WTC11 (cell line): ENCODE measurements at regions not wholly inside any gene's neighbourhood (a gene's known extent, or its start where the extent isn't known, plus 50 kb on each side); places are given as distances from the start of the nearest gene placed in this dataset.

Experiments used
- ATAC-seq: fragments of 200-7000 bp; cut with Tn5 transposase; 2 replicates; pipeline ENCODE4 v1.10.0; 2021; ENCODE audit warnings: mild to moderate bottlenecking, moderate library complexity
- CTCF ChIA-PET: fragments of 300-600 bp; sonication (Branson Sonifier 250); formaldehyde crosslinking; loops from one replicate; lab custom pipeline; 2021; ENCODE audit warnings: antibody characterized with exemption; lab: Charles Lee
- POLR2A ChIA-PET: fragments of 350-600 bp; sonication (Branson Sonifier 250); formaldehyde crosslinking; loops from one replicate; lab custom pipeline; 2021; ENCODE audit warnings: antibody characterized with exemption; lab: Charles Lee
- DNase-seq: peaks from one replicate; pipeline ENCODE4 v3.0.0; 2021; ENCODE audit warnings: low spot score
- H3K27ac Mint-ChIP-seq: 2 replicates; pipeline ENCODE4 v1.8.0; 2021; ENCODE audit warnings: mixed read lengths
- H3K27me3 Mint-ChIP-seq: 2 replicates; pipeline ENCODE4 v1.8.0; 2021; ENCODE audit warnings: low read depth, mild to moderate bottlenecking, moderate library complexity, mixed read lengths
- H3K36me3 Mint-ChIP-seq: 2 replicates; pipeline ENCODE4 v1.8.0; 2021; ENCODE audit warnings: mixed read lengths
- H3K4me1 Mint-ChIP-seq: 2 replicates; pipeline ENCODE4 v1.8.0; 2022; ENCODE audit warnings: mixed read lengths
- H3K4me3 Mint-ChIP-seq: 2 replicates; pipeline ENCODE4 v1.8.0; 2021; ENCODE audit warnings: mild to moderate bottlenecking, moderate library complexity, mixed read lengths
- H3K9me3 Mint-ChIP-seq: 2 replicates; pipeline ENCODE4 v1.8.0; 2021; ENCODE audit warnings: mixed read lengths
- CREB1 ChIP-seq: sonication (generic); formaldehyde crosslinking; IDR thresholded peaks from 2 replicates; pipeline ENCODE4 v1.8.0; 2023; ENCODE audit warnings: mild to moderate bottlenecking, missing genetic modification reagents
- EMX1 ChIP-seq: fragments of 250-450 bp; sonication (Bioruptor Pico); IDR thresholded peaks from 2 replicates; pipeline ENCODE4 v1.8.0; 2021; ENCODE audit warnings: mild to moderate bottlenecking
- FOXJ3 ChIP-seq: sonication (generic); formaldehyde crosslinking; IDR thresholded peaks from 2 replicates; pipeline ENCODE4 v1.9.0; 2021; ENCODE audit warnings: missing genetic modification reagents, mild to moderate bottlenecking, borderline replicate concordance
- FOXP1 ChIP-seq: sonication (generic); formaldehyde crosslinking; IDR thresholded peaks from 2 replicates; pipeline ENCODE4 v1.8.0; 2022; ENCODE audit warnings: missing genetic modification reagents, mild to moderate bottlenecking, moderate library complexity, borderline replicate concordance
- GABPB1 ChIP-seq: sonication (generic); formaldehyde crosslinking; IDR thresholded peaks from 2 replicates; pipeline ENCODE4 v1.8.1; 2023; ENCODE audit warnings: mild to moderate bottlenecking, missing genetic modification reagents
- GRHL2 ChIP-seq: fragments of 250-450 bp; sonication (Bioruptor Pico); IDR thresholded peaks from 2 replicates; pipeline ENCODE4 v1.8.0; 2022; ENCODE audit warnings: mild to moderate bottlenecking, moderate library complexity; ENCODE audit not compliant: insufficient replicate concordance, severe bottlenecking
- NR2C2 ChIP-seq: sonication (generic); formaldehyde crosslinking; IDR thresholded peaks from 2 replicates; pipeline ENCODE4 v1.8.0; 2022; ENCODE audit warnings: mild to moderate bottlenecking, missing genetic modification reagents
- NR3C1 ChIP-seq: sonication (generic); formaldehyde crosslinking; conservative IDR thresholded peaks from 2 replicates; pipeline ENCODE4 v1.8.1; 2023; ENCODE audit warnings: low read depth, mild to moderate bottlenecking, missing genetic modification reagents
- RORB ChIP-seq: fragments of 250-450 bp; sonication (Bioruptor Pico); IDR thresholded peaks from 2 replicates; pipeline ENCODE4 v1.9.0; 2021; ENCODE audit warnings: mild to moderate bottlenecking
- TEAD1 ChIP-seq: sonication (generic); formaldehyde crosslinking; IDR thresholded peaks from 2 replicates; pipeline ENCODE4 v1.8.0; 2022; ENCODE audit warnings: mild to moderate bottlenecking, missing genetic modification reagents
- TEAD4 ChIP-seq: sonication (generic); formaldehyde crosslinking; IDR thresholded peaks from 2 replicates; pipeline ENCODE4 v1.8.0; 2022; ENCODE audit warnings: mild to moderate bottlenecking, missing genetic modification reagents
- ZNF121 ChIP-seq: sonication (generic); formaldehyde crosslinking; IDR thresholded peaks from 2 replicates; pipeline ENCODE4 v1.8.0; 2023; ENCODE audit warnings: missing genetic modification reagents
- ZNF416 ChIP-seq: fragments of 250-450 bp; sonication (Bioruptor Pico); IDR thresholded peaks from 2 replicates; pipeline ENCODE4 v1.9.0; 2021; ENCODE audit warnings: mild to moderate bottlenecking, inconsistent platforms
- TF ChIP-seq, protein P1 (sequence below): sonication (generic); formaldehyde crosslinking; IDR thresholded peaks from 2 replicates; pipeline ENCODE4 v1.8.1; 2023; ENCODE audit warnings: mild to moderate bottlenecking, missing genetic modification reagents, borderline replicate concordance
- TF ChIP-seq, protein P2 (sequence below): sonication (generic); formaldehyde crosslinking; conservative IDR thresholded peaks from 2 replicates; pipeline ENCODE4 v1.8.1; 2022; ENCODE audit warnings: mild to moderate bottlenecking, missing genetic modification reagents
- TF ChIP-seq, protein P3 (sequence below): sonication (generic); formaldehyde crosslinking; IDR thresholded peaks from 2 replicates; pipeline ENCODE4 v1.8.1; 2022; ENCODE audit warnings: mild to moderate bottlenecking, missing genetic modification reagents, moderate library complexity, borderline replicate concordance
- TF ChIP-seq, protein P4 (sequence below): sonication (generic); formaldehyde crosslinking; IDR thresholded peaks from 2 replicates; pipeline ENCODE4 v1.8.0; 2022; ENCODE audit warnings: mild to moderate bottlenecking, missing genetic modification reagents
- TF ChIP-seq, protein P5 (sequence below): sonication (generic); formaldehyde crosslinking; IDR thresholded peaks from 2 replicates; pipeline ENCODE4 v1.8.1; 2022; ENCODE audit warnings: low read depth, mild to moderate bottlenecking, moderate library complexity, missing genetic modification reagents, borderline replicate concordance
- TF ChIP-seq, protein P6 (sequence below): sonication (generic); formaldehyde crosslinking; IDR thresholded peaks from 2 replicates; pipeline ENCODE4 v1.8.1; 2022; ENCODE audit warnings: mild to moderate bottlenecking, moderate library complexity, missing genetic modification reagents
- TF ChIP-seq, protein P7 (sequence below): fragments of 250-450 bp; sonication (Bioruptor Pico); IDR thresholded peaks from 2 replicates; pipeline ENCODE4 v1.9.0; 2021; ENCODE audit warnings: mild to moderate bottlenecking

DNA sequence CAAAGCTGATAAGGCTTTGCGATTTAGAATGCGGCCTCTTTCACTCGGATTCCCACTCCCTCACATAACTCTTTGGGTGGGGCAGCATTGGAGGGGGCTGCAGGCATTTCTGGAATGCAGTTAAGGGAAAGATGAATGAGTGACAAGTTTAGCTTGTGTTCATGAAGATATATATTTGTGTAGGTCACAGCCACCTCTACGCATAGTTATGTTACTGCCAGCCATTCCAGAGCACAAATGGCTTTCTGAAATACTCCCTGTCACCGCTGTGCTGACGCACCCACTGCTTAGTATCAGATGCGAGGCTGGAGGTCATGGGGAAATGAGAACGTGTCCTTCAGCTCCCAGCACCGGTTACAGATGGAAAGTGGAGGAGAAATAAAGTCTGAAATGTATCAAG lies 54.1 kb upstream of the ATP1A1 start (continued):
- TF ChIP-seq FOXP1 (CRISPR knock-in tag), result no peak
- TF ChIP-seq ZNF121 (CRISPR knock-in tag), result no peak

DNA sequence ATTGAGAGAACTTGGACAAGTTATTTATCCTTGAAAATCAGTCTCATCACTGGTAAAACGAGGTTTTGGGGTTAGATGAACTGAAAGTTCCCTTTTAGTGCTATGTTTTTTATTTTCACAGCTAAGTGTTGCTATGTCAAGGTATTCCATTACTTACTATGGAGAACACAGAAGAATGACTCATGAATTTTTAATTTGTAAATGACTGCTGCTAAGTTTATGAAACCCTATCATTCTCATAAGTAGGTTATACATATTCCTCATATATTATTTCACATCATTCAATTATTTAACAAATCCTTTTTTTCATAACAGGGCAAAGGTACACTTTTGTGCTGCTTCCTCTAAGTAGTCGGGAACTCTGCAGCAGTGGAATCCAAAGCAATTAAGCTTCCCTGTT lies 52.2 kb upstream of the ATP1A1 start:
- Mint-ChIP-seq H3K27ac (no peak overlapping the region), H3K4me3 (no peak overlapping the region), H3K9me3 (no peaks in the 10 kb centered on the region), H3K4me1 (peaks cover 3% of the 10 kb centered on the region; the same call in 1 of the 2 replicates), H3K36me3 (no peaks in the 10 kb centered on the region), H3K27me3 (no peaks in the 10 kb centered on the region; the same call in 1 of the 2 replicates)
- TF ChIP-seq, protein P1, sequence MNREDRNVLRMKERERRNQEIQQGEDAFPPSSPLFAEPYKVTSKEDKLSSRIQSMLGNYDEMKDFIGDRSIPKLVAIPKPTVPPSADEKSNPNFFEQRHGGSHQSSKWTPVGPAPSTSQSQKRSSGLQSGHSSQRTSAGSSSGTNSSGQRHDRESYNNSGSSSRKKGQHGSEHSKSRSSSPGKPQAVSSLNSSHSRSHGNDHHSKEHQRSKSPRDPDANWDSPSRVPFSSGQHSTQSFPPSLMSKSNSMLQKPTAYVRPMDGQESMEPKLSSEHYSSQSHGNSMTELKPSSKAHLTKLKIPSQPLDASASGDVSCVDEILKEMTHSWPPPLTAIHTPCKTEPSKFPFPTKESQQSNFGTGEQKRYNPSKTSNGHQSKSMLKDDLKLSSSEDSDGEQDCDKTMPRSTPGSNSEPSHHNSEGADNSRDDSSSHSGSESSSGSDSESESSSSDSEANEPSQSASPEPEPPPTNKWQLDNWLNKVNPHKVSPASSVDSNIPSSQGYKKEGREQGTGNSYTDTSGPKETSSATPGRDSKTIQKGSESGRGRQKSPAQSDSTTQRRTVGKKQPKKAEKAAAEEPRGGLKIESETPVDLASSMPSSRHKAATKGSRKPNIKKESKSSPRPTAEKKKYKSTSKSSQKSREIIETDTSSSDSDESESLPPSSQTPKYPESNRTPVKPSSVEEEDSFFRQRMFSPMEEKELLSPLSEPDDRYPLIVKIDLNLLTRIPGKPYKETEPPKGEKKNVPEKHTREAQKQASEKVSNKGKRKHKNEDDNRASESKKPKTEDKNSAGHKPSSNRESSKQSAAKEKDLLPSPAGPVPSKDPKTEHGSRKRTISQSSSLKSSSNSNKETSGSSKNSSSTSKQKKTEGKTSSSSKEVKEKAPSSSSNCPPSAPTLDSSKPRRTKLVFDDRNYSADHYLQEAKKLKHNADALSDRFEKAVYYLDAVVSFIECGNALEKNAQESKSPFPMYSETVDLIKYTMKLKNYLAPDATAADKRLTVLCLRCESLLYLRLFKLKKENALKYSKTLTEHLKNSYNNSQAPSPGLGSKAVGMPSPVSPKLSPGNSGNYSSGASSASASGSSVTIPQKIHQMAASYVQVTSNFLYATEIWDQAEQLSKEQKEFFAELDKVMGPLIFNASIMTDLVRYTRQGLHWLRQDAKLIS (CRISPR knock-in tag), result no peak
- no peak for TF ChIP-seq EMX1 (CRISPR knock-in tag)
- TF ChIP-seq, protein P2, sequence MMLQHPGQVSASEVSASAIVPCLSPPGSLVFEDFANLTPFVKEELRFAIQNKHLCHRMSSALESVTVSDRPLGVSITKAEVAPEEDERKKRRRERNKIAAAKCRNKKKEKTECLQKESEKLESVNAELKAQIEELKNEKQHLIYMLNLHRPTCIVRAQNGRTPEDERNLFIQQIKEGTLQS (CRISPR knock-in tag), result no peak
- TF ChIP-seq, protein P3, sequence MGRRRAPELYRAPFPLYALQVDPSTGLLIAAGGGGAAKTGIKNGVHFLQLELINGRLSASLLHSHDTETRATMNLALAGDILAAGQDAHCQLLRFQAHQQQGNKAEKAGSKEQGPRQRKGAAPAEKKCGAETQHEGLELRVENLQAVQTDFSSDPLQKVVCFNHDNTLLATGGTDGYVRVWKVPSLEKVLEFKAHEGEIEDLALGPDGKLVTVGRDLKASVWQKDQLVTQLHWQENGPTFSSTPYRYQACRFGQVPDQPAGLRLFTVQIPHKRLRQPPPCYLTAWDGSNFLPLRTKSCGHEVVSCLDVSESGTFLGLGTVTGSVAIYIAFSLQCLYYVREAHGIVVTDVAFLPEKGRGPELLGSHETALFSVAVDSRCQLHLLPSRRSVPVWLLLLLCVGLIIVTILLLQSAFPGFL (CRISPR knock-in tag), result no peak
- TF ChIP-seq, protein P4, sequence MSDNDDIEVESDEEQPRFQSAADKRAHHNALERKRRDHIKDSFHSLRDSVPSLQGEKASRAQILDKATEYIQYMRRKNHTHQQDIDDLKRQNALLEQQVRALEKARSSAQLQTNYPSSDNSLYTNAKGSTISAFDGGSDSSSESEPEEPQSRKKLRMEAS (CRISPR knock-in tag), result no peak
- TF ChIP-seq RORB (CRISPR knock-in tag), result no peak
- no peak for TF ChIP-seq TEAD1 (CRISPR knock-in tag)
- TF ChIP-seq GRHL2, result no peak
- no peak for TF ChIP-seq ZNF416 (CRISPR knock-in tag)
- no peak for TF ChIP-seq CREB1 (CRISPR knock-in tag)
- TF ChIP-seq, protein P5, sequence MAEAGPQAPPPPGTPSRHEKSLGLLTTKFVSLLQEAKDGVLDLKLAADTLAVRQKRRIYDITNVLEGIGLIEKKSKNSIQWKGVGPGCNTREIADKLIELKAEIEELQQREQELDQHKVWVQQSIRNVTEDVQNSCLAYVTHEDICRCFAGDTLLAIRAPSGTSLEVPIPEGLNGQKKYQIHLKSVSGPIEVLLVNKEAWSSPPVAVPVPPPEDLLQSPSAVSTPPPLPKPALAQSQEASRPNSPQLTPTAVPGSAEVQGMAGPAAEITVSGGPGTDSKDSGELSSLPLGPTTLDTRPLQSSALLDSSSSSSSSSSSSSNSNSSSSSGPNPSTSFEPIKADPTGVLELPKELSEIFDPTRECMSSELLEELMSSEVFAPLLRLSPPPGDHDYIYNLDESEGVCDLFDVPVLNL (CRISPR knock-in tag), result no peak
- no peak for TF ChIP-seq FOXJ3 (CRISPR knock-in tag)
- ATAC-seq, result no peak
- CTCF ChIA-PET, result interaction anchor here (2.0 kb wide), 1 partner anchor 164 kb away, joined by 9 read pairs; no protein-coding TSS in a partner anchor
- no peak for DNase-seq
- POLR2A ChIA-PET, result no interaction called here

DNA sequence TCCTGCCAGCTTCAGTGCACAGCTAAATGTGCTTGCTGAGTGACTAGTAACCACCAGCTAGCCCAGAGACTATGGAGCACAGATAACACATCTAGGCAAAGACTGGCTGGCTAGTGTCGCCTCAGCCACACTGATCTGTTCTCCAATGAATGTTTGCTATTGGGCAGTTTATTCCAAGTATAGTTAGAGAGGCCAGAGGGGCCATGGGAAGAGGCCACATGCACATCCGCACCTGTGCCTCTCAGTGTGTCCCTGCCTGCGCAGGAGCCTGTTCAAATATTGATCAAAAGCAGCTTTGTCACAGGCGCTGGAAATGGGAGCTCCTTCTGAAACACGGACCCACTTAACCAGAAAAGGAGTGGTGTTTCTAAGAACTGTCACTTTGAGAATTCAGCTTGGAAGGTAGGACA lies 51.3 kb upstream of the ATP1A1 start:
- ChIA-PET CTCF (interaction anchor here (2.0 kb wide), 1 partner anchor 163 kb away, joined by 9 read pairs; no protein-coding TSS in a partner anchor), POLR2A (no interaction called here)
- TF ChIP-seq GABPB1 (CRISPR knock-in tag) (peak; percentile 43; the same call in 1 of the 2 replicates), NR2C2 (CRISPR knock-in tag) (no peak), NR3C1 (CRISPR knock-in tag) (no peak), CREB1 (CRISPR knock-in tag) (no peak), TEAD4 (CRISPR knock-in tag) (no peak)
- TF ChIP-seq, protein P6, sequence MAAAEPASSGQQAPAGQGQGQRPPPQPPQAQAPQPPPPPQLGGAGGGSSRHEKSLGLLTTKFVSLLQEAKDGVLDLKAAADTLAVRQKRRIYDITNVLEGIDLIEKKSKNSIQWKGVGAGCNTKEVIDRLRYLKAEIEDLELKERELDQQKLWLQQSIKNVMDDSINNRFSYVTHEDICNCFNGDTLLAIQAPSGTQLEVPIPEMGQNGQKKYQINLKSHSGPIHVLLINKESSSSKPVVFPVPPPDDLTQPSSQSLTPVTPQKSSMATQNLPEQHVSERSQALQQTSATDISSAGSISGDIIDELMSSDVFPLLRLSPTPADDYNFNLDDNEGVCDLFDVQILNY (CRISPR knock-in tag), result no peak
- TF ChIP-seq, protein P7, sequence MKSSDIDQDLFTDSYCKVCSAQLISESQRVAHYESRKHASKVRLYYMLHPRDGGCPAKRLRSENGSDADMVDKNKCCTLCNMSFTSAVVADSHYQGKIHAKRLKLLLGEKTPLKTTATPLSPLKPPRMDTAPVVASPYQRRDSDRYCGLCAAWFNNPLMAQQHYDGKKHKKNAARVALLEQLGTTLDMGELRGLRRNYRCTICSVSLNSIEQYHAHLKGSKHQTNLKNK, result no peak
- H3K27ac Mint-ChIP-seq, result no peak overlapping the region
- H3K4me1 Mint-ChIP-seq, result peaks cover 4% of the 10 kb centered on the region; the same call in 1 of the 2 replicates
- no peaks in the 10 kb centered on the region; the same call in 1 of the 2 replicates for H3K27me3 Mint-ChIP-seq
- no peaks in the 10 kb centered on the region for H3K9me3 Mint-ChIP-seq
- H3K36me3 Mint-ChIP-seq, result no peaks in the 10 kb centered on the region
- H3K4me3 Mint-ChIP-seq, result no peak overlapping the region
- DNase-seq (no peak), ATAC-seq (no peak)
